Endothelial cell of umbilical vein (primary cell): ENCODE measurements at regions not wholly inside any gene's neighbourhood (a gene's known extent, or its start where the extent isn't known, plus 50 kb on each side); places are given as distances from the start of the nearest gene placed in this dataset.

Experiments
- CTCF ChIP-seq, 2 donors: IDR thresholded peaks; 1 replicate in 1 of 2; 2 replicates in 1 of 2; pipeline ENCODE4 v1.5.1; 2011; ENCODE audit warnings: low read length in 2 of 2, mild to moderate bottlenecking in 2 of 2, moderate library complexity in 2 of 2, control low read depth in 1 of 2, inconsistent platforms in 1 of 2, low read depth in 1 of 2; ENCODE audit not compliant: insufficient read depth in 1 of 2; ENCODE audit errors: extremely low read depth in 1 of 2
- EZH2 ChIP-seq: IDR thresholded peaks from 2 replicates; pipeline ENCODE4 v1.6.1; 2012; ENCODE audit warnings: borderline replicate concordance, low read depth, mild to moderate bottlenecking, moderate library complexity, low read length, inconsistent platforms; ENCODE audit not compliant: severe bottlenecking
- FOS ChIP-seq: IDR thresholded peaks from 2 replicates; pipeline ENCODE4 v1.6.1; 2011; ENCODE audit warnings: mild to moderate bottlenecking, low read length, moderate library complexity, borderline replicate concordance; ENCODE audit not compliant: insufficient read depth
- GATA2 ChIP-seq: IDR thresholded peaks from 2 replicates; pipeline ENCODE4 v1.7.0; 2011; ENCODE audit warnings: low read depth, mild to moderate bottlenecking, moderate library complexity, mixed read lengths, low read length; ENCODE audit not compliant: insufficient read length, insufficient read depth
- MYC ChIP-seq: IDR thresholded peaks from one replicate; pipeline ENCODE4 v1.6.1; 2011; ENCODE audit warnings: mild to moderate bottlenecking, low read depth, low read length
- POLR2A ChIP-seq: IDR thresholded peaks from 2 replicates; pipeline ENCODE4 v1.6.1; 2012; ENCODE audit warnings: low read depth, mild to moderate bottlenecking, control low read depth, low read length
- POLR2AphosphoS5 ChIP-seq: IDR thresholded peaks from 2 replicates; pipeline ENCODE4 v1.6.1; 2012; ENCODE audit warnings: low read depth, mild to moderate bottlenecking, control low read depth, low read length, moderate library complexity; ENCODE audit not compliant: insufficient read depth
- TF ChIP-seq, protein P1 (sequence below): IDR thresholded peaks from 2 replicates; pipeline ENCODE4 v1.6.1; 2011; ENCODE audit not compliant: insufficient read depth, insufficient read length

DNA sequence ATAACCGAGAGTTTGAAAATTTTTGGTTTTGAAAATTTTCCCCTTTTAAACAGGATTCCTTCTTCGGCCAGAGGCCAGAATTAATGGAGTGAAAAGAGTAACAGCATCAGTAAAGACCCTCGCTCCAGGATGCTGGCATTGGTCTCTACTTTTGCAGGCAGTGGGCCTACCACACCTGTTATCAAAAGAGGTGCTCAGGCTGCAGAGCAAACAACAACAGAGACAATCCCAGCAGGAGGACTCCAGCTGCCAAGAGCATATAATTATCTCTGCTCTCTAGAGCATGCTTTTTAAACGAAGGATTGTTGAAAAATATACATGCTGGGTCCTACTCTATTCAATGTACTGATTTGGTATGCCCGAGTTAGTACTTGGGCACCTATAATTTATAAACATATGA is 1048.5 kb downstream of the PLA2G4A start:
- TF ChIP-seq CTCF (IDR thresholded peaks at IDR 0.05; ENCODE audit: extremely low read depth in 1 of 2, insufficient read depth in 1 of 2, low read depth in 1 of 2, low read length in 2 of 2), result no peak
- no peak for TF ChIP-seq EZH2
- no peak for TF ChIP-seq POLR2A
- no peak for TF ChIP-seq POLR2AphosphoS5
- TF ChIP-seq GATA2, result no peak
- no peak for TF ChIP-seq MYC
- TF ChIP-seq, protein P1, sequence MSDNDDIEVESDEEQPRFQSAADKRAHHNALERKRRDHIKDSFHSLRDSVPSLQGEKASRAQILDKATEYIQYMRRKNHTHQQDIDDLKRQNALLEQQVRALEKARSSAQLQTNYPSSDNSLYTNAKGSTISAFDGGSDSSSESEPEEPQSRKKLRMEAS, result no peak
- no peak for TF ChIP-seq FOS
